ENCODE measurements at regions not wholly inside any gene's neighbourhood (a gene's known extent, or its start where the extent isn't known, plus 50 kb on each side); places are given as distances from the start of the nearest gene placed in this dataset.
A peak's percentile ranks its signal among the peaks of the same experiment; 100 is the strongest.

DNA sequence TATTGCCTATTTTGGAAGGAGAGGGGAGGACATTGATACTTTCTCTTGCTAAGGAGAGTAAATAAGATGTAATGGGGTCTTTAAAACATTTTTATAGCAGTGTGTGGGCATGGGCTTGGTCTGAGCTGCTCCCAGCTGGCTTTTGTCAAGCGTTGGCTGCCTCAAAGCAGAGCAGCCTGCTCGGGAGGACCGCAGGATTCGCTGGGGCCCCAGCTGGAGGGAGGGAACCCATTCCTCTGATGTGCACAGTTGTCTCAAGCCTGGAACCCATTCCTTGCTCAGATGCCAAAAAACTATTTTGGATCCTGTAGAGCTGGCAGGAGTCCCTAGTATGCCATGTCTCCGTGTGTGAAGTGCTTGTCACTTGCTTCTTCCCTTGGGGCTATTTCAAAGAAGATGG lies 59.4 kb upstream of the RMDN2 start:
- H3K4me1 Mint-ChIP-seq, result peaks cover 18% of the 10 kb centered on the region
- peaks cover 3% of the 10 kb centered on the region for H3K9me3 Mint-ChIP-seq
- no peak overlapping the region for H3K4me3 Mint-ChIP-seq
- H3K36me3 Mint-ChIP-seq (ENCODE audit: low read depth), result no peaks in the 10 kb centered on the region
- peaks cover 11% of the 10 kb centered on the region for H3K27me3 Mint-ChIP-seq (ENCODE audit: low read depth)
- TF ChIP-seq CTCF (IDR thresholded peaks at IDR 0.05; ENCODE audit: unreplicated experiment in 3 of 3), result no peak
- H3K27ac Mint-ChIP-seq, result no peak overlapping the region

DNA sequence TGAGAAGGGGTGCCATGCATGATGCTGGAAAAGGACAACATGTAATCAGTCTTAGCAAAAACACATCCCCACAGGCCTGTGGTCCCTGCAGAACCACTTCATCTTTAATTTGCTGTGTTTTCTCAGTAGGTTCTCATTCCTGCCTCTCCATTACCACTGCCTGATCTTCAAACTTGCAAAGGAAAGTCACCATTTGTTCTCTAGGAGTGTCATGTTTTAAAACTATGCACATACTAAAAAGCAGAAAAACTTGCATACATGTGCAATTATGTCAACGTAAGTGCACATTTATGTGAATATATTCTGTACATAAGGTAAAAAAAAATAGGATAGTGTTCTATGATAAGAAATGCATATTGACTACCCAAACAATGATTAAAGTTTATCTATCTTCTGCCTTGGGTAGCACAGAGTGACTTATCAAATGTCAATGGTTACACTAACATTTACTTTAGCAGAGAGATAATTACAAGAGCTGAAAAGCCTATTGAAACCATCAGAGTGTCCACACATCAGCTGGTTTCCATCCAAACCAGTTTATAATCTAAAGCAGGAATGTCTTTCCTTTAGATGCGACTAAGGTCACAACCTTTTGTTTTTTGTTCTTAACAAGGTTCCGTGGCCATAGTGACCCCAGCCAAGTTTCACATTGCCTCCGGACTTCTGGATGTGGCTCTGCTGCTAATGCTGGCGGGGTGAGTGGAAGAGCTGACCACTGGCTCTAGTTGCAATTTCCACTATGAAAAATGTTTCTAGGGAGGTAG lies 58.7 kb upstream of the RMDN2 start:
- peak overlapping the region in 1 of 3 experiments; percentile 13 for H3K27ac Mint-ChIP-seq
- H3K4me3 Mint-ChIP-seq, result no peak overlapping the region
- TF ChIP-seq CTCF (IDR thresholded peaks at IDR 0.05; ENCODE audit: unreplicated experiment in 3 of 3), result no peak
- no peaks in the 10 kb centered on the region for H3K36me3 Mint-ChIP-seq (ENCODE audit: low read depth)
- H3K27me3 Mint-ChIP-seq (ENCODE audit: low read depth), result peaks cover 14% of the 10 kb centered on the region
- peaks cover 25% of the 10 kb centered on the region for H3K4me1 Mint-ChIP-seq
- H3K9me3 Mint-ChIP-seq, result peaks cover 3% of the 10 kb centered on the region

DNA sequence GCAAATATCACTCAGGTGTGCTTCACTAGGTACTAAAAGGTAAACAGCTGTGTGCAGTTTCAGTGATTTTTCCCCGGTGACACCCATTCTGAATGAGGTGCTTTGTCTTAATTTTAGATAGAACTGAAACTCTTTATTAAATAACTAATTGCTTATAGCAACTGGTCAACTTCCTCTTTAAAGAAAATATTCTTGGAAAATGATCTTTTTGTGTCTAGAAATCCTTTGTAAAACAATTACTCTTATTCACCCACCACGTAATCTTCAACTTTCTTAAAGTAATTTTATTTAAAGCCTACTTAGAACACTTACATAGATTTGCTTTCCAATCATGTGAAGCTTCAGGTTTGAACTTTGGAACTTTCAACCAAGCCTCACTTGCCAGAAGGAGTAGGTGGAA lies 57.9 kb upstream of the RMDN2 start:
- peaks cover 3% of the 10 kb centered on the region for H3K9me3 Mint-ChIP-seq
- H3K4me3 Mint-ChIP-seq, result no peak overlapping the region
- TF ChIP-seq CTCF (IDR thresholded peaks at IDR 0.05; ENCODE audit: unreplicated experiment in 3 of 3), result no peak
- peaks cover 14% of the 10 kb centered on the region for H3K27me3 Mint-ChIP-seq (ENCODE audit: low read depth)
- no peak overlapping the region for H3K27ac Mint-ChIP-seq
- no peaks in the 10 kb centered on the region for H3K36me3 Mint-ChIP-seq (ENCODE audit: low read depth)
- H3K4me1 Mint-ChIP-seq, result peaks cover 34% of the 10 kb centered on the region

GRCh38 chr2:37868866-37869265 lies 56.2 kb upstream of the RMDN2 start:
- Mint-ChIP-seq H3K4me1 (peaks cover 42% of the 10 kb centered on the region), H3K36me3 (ENCODE audit: low read depth) (no peaks in the 10 kb centered on the region), H3K27me3 (ENCODE audit: low read depth) (peaks cover 11% of the 10 kb centered on the region), H3K4me3 (no peak overlapping the region), H3K9me3 (peaks cover 2% of the 10 kb centered on the region), H3K27ac (no peak overlapping the region)
- TF ChIP-seq CTCF (IDR thresholded peaks at IDR 0.05; ENCODE audit: unreplicated experiment in 3 of 3), result no peak

- Mint-ChIP-seq H3K4me1 (peaks cover 47% of the 10 kb centered on the region), H3K27me3 (ENCODE audit: low read depth) (peaks cover 15% of the 10 kb centered on the region), H3K36me3 (ENCODE audit: low read depth) (no peaks in the 10 kb centered on the region), H3K4me3 (no peak overlapping the region), H3K9me3 (no peaks in the 10 kb centered on the region), H3K27ac (no peak overlapping the region)
- TF ChIP-seq CTCF (IDR thresholded peaks at IDR 0.05; ENCODE audit: unreplicated experiment in 3 of 3), result no peak
Observed at GRCh38 chr2:37869304-37869703, 55.8 kb upstream of the RMDN2 start.

- Mint-ChIP-seq H3K4me3 (no peak overlapping the region), H3K9me3 (no peaks in the 10 kb centered on the region), H3K4me1 (peaks cover 51% of the 10 kb centered on the region), H3K27me3 (ENCODE audit: low read depth) (peaks cover 20% of the 10 kb centered on the region), H3K36me3 (ENCODE audit: low read depth) (no peaks in the 10 kb centered on the region), H3K27ac (no peak overlapping the region)
- TF ChIP-seq CTCF (IDR thresholded peaks at IDR 0.05; ENCODE audit: unreplicated experiment in 3 of 3), result no peak
Observed at GRCh38 chr2:37869771-37870170, 55.3 kb upstream of the RMDN2 start.

Data from nephron (organoid).